ENCODE measurements at regions not wholly inside any gene's neighbourhood (a gene's known extent, or its start where the extent isn't known, plus 50 kb on each side); places are given as distances from the start of the nearest gene placed in this dataset.

- TF ChIP-seq, protein P1, sequence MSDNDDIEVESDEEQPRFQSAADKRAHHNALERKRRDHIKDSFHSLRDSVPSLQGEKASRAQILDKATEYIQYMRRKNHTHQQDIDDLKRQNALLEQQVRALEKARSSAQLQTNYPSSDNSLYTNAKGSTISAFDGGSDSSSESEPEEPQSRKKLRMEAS (IDR thresholded peaks at IDR 0.05), result no peak
- TF ChIP-seq FOSB (CRISPR knock-in tag; IDR thresholded peaks at IDR 0.05), result no peak
- no peak for TF ChIP-seq NR3C1 (IDR thresholded peaks at IDR 0.05)
- TF ChIP-seq ESRRA (IDR thresholded peaks at IDR 0.05; ENCODE audit: borderline replicate concordance, low read length), result no peak
- TF ChIP-seq EP300 (IDR thresholded peaks at IDR 0.05), result no peak
- no peak for TF ChIP-seq SMC3 (IDR thresholded peaks at IDR 0.05)
- TF ChIP-seq CTCF (IDR thresholded peaks at IDR 0.05), result no peak
- TF ChIP-seq POLR2A (IDR thresholded peaks at IDR 0.05; ENCODE audit: low read length), result no peak
These were observed 97.2 kb upstream of the DPP10 start for GRCh38 chr2:114345246-114345645.

Data from A549 (cell line).